Breast epithelium (tissue), 4 donors: ENCODE measurements at regions not wholly inside any gene's neighbourhood (a gene's known extent, or its start where the extent isn't known, plus 50 kb on each side); places are given as distances from the start of the nearest gene placed in this dataset.

Experiments
- DNase-seq, 2 donors: peaks; one replicate each; pipeline ENCODE4 v3.0.0-alpha.2; 2019; ENCODE audit warnings: low spot score in 2 of 2
- H3K27ac ChIP-seq, 2 donors: fragments of 200-600 bp; sonication (generic) in 1 of 2; one replicate each; pipeline ENCODE4 v1.5.1; 2016 to 2019; ENCODE audit warnings: mild to moderate bottlenecking in 1 of 2
- H3K27me3 ChIP-seq, 2 donors: fragments of 200-600 bp; sonication (generic) in 1 of 2; one replicate each; pipeline versions ENCODE4 v1.5.1 to v1.6.0; 2017 to 2019; ENCODE audit warnings: control low read depth in 1 of 2, mild to moderate bottlenecking in 1 of 2
- H3K36me3 ChIP-seq: fragments of 200-600 bp; one replicate; pipeline ENCODE4 v1.5.1; 2019
- H3K4me1 ChIP-seq, 2 donors: fragments of 200-600 bp; sonication (generic); one replicate each; pipeline ENCODE4 v1.5.1; 2016 to 2019; ENCODE audit warnings: control low read depth in 1 of 2
- H3K4me3 ChIP-seq, 3 donors: fragments of 200-600 bp; sonication (generic); 1 replicate in 2 of 3; 2 replicates in 1 of 3; pipeline ENCODE4 v1.5.1; 2016 to 2019; ENCODE audit warnings: mild to moderate bottlenecking in 3 of 3, moderate library complexity in 2 of 3
- H3K9me3 ChIP-seq, 2 donors: fragments of 200-600 bp; sonication (generic) in 1 of 2; one replicate each; pipeline ENCODE4 v1.5.1; 2016 to 2019; ENCODE audit warnings: control low read depth in 1 of 2
- CTCF ChIP-seq, 3 donors: fragments of 450-650 bp; IDR thresholded peaks; one replicate each; pipeline ENCODE4 v1.5.1; 2016 to 2017; ENCODE audit warnings: antibody characterized with exemption in 3 of 3, mild to moderate bottlenecking in 3 of 3, moderate library complexity in 3 of 3
- POLR2A ChIP-seq: fragments of 450-650 bp; IDR thresholded peaks from one replicate; pipeline ENCODE4 v1.6.1; 2016; ENCODE audit warnings: antibody characterized with exemption, mild to moderate bottlenecking, moderate library complexity
- POLR2AphosphoS5 ChIP-seq, 3 donors: sonication (generic); formaldehyde crosslinking; IDR thresholded peaks; one replicate each; pipeline ENCODE4 v1.6.1; 2017; ENCODE audit warnings: antibody characterized with exemption in 3 of 3
- intact Hi-C: fragments of 100-400 bp; cut with DNase I; formaldehyde crosslinking; loops from one replicate; pipeline ENCODE4 v1.15.1; 2023; ENCODE audit warnings: low total_unique reads

- H3K9me3 ChIP-seq = no peaks in the 10 kb centered on the region
- TF ChIP-seq CTCF (IDR thresholded peaks at IDR 0.05) (no peak), POLR2AphosphoS5 (IDR thresholded peaks at IDR 0.05) (no peak), POLR2A (no peak)
- intact Hi-C loops = loop anchor here (10.0 kb wide), 1 partner anchor 69 kb away; no protein-coding TSS in a partner anchor
- no peaks in the 10 kb centered on the region for H3K4me1 ChIP-seq
- peaks cover 0 to 26% of the 10 kb centered on the region in 2 donors for H3K27me3 ChIP-seq
- no peak overlapping the region for H3K27ac ChIP-seq
- no peak overlapping the region for H3K4me3 ChIP-seq
- no peak for DNase-seq
- no peaks in the 10 kb centered on the region for H3K36me3 ChIP-seq
Measured at GRCh38 chrX:40195368-40195767, 97.6 kb upstream of the BCOR start.

GRCh38 chrX:40192196-40192595, 94.4 kb upstream of the BCOR start:
- no peaks in the 10 kb centered on the region for H3K36me3 ChIP-seq
- intact Hi-C loops = loop anchor here (10.0 kb wide), 1 partner anchor 73 kb away; no protein-coding TSS in a partner anchor
- no peak for TF ChIP-seq POLR2AphosphoS5 (IDR thresholded peaks at IDR 0.05)
- TF ChIP-seq CTCF (IDR thresholded peaks at IDR 0.05) = no peak
- no peak for TF ChIP-seq POLR2A
- no peak for DNase-seq
- no peak overlapping the region for H3K4me3 ChIP-seq
- H3K27ac ChIP-seq = no peak overlapping the region
- H3K9me3 ChIP-seq = no peaks in the 10 kb centered on the region
- H3K4me1 ChIP-seq = no peaks in the 10 kb centered on the region
- peaks cover 0 to 41% of the 10 kb centered on the region in 2 donors for H3K27me3 ChIP-seq

- H3K4me1 ChIP-seq = no peaks in the 10 kb centered on the region
- intact Hi-C loops = loop anchor here (10.0 kb wide), 1 partner anchor 75 kb away; no protein-coding TSS in a partner anchor
- no peaks in the 10 kb centered on the region for H3K36me3 ChIP-seq
- no peak for TF ChIP-seq POLR2A
- H3K9me3 ChIP-seq = peaks cover 7 to 9% of the 10 kb centered on the region in 2 donors
- H3K27me3 ChIP-seq = peaks cover 0 to 41% of the 10 kb centered on the region in 2 donors
- no peak overlapping the region for H3K4me3 ChIP-seq
- H3K27ac ChIP-seq = no peak overlapping the region
- DNase-seq = no peak
Measured at GRCh38 chrX:40189637-40190036, 91.9 kb upstream of the BCOR start.

- Histone ChIP-seq H3K36me3 (no peaks in the 10 kb centered on the region), H3K27me3 (peaks cover 0 to 41% of the 10 kb centered on the region in 2 donors), H3K4me3 (no peak overlapping the region), H3K4me1 (no peaks in the 10 kb centered on the region), H3K27ac (no peak overlapping the region), H3K9me3 (peaks cover 7 to 10% of the 10 kb centered on the region in 2 donors)
- intact Hi-C loops = no loop called here
- DNase-seq = no peak
- TF ChIP-seq CTCF (IDR thresholded peaks at IDR 0.05) (no peak), POLR2AphosphoS5 (IDR thresholded peaks at IDR 0.05) (no peak), POLR2A (no peak)
Measured at GRCh38 chrX:40188573-40189417, 91.0 kb upstream of the BCOR start.

GRCh38 chrX:40184968-40185367, 87.2 kb upstream of the BCOR start:
- DNase-seq = no peak
- Histone ChIP-seq H3K27ac (no peak overlapping the region), H3K27me3 (peaks cover 0 to 34% of the 10 kb centered on the region in 2 donors), H3K4me3 (no peak overlapping the region), H3K4me1 (no peaks in the 10 kb centered on the region), H3K9me3 (peaks cover 7 to 10% of the 10 kb centered on the region in 2 donors), H3K36me3 (no peaks in the 10 kb centered on the region)
- intact Hi-C loops = no loop called here
- TF ChIP-seq POLR2A = no peak
- no peak for TF ChIP-seq POLR2AphosphoS5 (IDR thresholded peaks at IDR 0.05)
- no peak for TF ChIP-seq CTCF (IDR thresholded peaks at IDR 0.05)
